ENCODE measurements at regions not wholly inside any gene's neighbourhood (a gene's known extent, or its start where the extent isn't known, plus 50 kb on each side); places are given as distances from the start of the nearest gene placed in this dataset.

GRCh38 chr18:65298422-65298821 is 452.4 kb upstream of the CDH7 start:
- TF ChIP-seq CTCF (IDR thresholded peaks at IDR 0.05): no peak
- no peak for TF ChIP-seq SP1 (CRISPR knock-in tag; conservative IDR thresholded peaks at IDR 0.05)
- no peak for TF ChIP-seq TCF7 (CRISPR knock-in tag; IDR thresholded peaks at IDR 0.05; ENCODE audit: low read depth)
- no peak for TF ChIP-seq ZNF121 (CRISPR knock-in tag; IDR thresholded peaks at IDR 0.05)
- TF ChIP-seq NFE2L1 (CRISPR knock-in tag; IDR thresholded peaks at IDR 0.05): no peak
- no peak for TF ChIP-seq ARID4B (CRISPR knock-in tag; IDR thresholded peaks at IDR 0.05; ENCODE audit: borderline replicate concordance)
- TF ChIP-seq SMAD3 (CRISPR knock-in tag; IDR thresholded peaks at IDR 0.05; ENCODE audit: borderline replicate concordance): no peak
- no peak for TF ChIP-seq AFF4 (CRISPR knock-in tag; IDR thresholded peaks at IDR 0.05; ENCODE audit: borderline replicate concordance)
- no peak for TF ChIP-seq NR3C1 (CRISPR knock-in tag; conservative IDR thresholded peaks at IDR 0.05; ENCODE audit: low read depth)
- TF ChIP-seq ZNF416 (CRISPR knock-in tag; IDR thresholded peaks at IDR 0.05): no peak
- no peak for TF ChIP-seq FOXJ3 (CRISPR knock-in tag; IDR thresholded peaks at IDR 0.05; ENCODE audit: borderline replicate concordance)
